NCI-H345 (cell line): ENCODE measurements at regions not wholly inside any gene's neighbourhood (a gene's known extent, or its start where the extent isn't known, plus 50 kb on each side); places are given as distances from the start of the nearest gene placed in this dataset.

ENCODE experiments used
- DNase-seq: peaks from one replicate; lab custom pipeline; 2025; lab: John Stamatoyannopoulos, UW

DNA sequence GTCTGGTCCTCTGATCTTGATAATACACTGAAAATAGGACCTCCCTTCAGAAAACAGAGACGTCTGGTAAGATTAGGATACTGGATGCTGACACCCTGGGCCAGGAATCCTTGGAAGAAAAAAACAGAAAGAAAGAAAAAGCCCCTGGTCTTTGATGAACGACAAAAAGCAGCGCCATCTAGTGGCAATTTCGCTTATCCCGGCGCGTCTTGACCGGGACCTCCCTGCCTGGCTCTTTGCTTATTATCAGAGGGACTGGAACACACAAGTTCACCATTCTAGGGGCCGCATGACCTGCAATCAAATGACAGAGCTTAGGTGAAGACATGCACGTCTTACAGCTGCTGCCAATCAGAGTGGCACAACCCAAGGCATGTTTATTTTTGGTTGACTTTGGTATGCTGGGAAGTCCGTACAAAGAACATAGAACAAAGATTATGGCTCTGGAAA, 114.9 kb upstream of the NFIB start:
- peak; percentile 75 for DNase-seq

DNA sequence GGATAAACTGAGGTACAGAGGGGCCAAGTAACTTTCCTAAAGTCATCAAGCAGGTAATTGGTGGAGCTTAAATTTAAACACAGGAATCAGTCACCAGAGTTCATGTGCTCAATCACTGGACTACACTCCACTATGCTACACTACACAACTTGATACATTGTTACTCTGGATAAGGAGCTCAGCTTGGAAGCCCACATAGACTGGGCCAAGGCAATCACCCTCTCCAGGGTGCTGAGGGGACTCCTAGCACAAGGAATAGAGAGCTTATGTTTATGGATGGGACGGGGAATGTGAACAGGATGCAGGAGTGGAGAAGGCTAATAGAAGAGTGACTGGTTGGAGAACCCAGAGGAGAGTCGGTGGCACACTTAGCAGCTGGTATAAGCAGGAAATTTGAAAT, 113.5 kb upstream of the NFIB start:
- no peak for DNase-seq

DNA sequence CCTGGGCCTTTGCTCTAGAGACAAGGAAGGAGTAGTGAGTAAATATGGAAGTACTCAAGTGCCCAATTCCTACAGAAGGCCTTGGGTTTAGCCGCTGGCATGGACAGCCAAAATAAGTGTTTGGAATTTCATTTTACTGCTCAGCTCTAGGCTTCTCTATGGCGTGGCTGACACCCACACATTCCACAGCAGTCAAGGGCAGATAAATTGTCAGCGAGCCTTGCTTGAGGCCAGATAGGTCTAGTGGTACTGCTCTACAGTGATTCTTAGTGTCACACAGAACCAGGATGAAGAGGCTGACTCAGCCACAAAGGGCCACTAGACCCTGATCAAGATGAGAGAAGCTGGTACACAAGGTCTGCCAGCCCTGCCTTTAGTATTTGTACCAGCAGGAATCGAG, 111.0 kb upstream of the NFIB start:
- DNase-seq: no peak

DNA sequence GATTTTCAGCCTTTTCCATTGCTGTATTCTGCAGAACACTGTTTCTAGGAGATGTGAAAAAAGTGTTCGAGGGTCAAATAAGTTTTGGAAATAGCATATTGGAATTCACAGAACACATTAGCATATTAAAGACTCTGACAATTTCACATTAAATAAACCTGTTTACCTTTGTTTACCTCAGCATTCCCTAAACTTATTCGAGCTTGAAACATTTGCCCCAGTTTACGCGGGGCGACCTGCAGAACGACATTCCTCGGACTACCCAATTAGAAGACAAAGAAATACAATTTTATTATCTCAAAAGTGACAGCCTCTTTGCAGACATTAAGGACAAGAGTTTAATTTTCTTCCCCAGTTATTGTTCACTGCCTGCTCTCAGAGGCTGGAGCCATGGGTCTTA, 110.3 kb upstream of the NFIB start:
- DNase-seq: no peak

DNA sequence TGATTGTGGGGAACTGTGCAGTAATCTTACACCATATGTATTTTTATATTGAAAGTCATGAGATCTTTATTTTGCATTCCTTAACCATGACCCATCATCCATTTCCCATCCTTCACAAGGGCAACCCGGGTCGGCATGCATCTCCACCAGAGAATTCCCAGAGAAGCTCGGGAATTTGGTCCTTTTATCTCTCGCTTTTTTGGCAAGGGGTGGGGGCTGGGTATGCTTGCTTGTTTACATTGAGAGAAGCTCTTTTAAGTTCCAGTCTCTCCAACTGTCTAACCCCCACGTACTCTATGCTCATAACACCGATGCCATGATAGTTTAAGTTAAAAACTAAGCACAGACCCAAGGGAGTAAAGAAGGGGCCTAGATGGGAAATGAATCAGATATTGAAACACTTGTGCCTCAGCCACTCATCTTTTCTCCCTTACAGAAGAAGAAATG, 109.9 kb upstream of the NFIB start:
- DNase-seq: no peak

DNA sequence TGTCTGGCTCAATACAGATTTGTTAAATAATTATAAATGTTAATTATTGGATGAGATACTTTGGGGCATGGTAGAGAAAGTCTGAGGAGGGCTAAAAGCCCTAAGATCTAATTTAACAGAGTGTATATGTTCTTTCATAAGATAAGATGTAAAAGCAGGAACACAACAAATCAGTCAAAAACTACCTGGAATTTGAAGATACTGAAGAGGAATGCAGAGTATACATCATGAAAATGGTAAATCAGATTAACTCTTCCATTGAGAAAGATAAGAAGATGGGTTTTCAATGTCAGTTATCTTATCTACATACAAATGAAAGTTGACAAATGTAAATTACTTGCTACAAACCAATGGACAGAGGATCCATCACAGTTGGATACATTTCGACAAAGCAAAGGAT, 107.3 kb upstream of the NFIB start:
- DNase-seq: no peak

DNA sequence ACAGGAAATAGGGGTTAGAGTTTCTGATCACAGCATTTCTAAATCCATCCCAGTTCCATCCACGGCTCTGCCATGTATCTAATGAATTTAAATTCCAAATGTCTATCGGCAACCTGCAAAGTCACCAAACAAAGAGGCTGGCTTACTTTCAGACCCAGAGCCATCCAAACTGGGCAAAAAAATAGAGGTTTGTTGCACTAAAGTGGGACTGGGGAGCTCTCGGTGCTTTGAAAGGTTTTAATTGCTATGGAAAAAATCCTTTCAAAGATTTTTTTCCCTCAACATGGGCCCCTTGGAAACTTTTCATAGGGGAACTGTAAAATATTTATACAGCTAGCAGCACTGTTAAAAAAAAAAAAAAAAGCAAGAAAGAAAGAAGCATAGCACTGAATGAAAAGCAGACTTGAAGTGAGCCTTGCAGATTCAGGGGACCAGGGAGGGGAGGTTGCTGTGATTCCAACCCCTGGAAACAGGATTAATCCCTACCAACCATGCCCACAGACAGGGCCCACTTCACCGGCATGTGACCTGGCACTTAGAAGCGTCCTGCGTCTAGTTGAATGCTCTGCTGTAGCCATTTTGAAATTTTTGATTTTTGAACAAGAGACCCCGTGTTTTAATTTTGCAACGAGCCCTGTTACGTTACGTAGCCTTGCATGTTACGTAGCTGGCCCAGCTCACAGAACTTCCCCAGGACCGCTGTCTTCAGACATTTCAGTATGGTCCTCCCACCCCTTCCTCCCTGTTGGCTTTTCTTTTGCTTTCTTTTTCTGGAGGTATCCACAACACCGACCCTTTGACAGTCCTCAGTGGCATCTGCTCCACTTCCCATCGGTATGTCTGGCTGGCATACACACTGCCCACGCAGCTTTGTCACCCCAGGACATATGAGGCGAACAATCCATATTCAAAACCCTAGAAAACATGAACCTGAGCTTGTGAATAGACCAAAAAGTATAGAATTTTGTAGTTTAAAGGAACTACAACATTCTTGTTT, 105.3 kb upstream of the NFIB start:
- no peak for DNase-seq

DNA sequence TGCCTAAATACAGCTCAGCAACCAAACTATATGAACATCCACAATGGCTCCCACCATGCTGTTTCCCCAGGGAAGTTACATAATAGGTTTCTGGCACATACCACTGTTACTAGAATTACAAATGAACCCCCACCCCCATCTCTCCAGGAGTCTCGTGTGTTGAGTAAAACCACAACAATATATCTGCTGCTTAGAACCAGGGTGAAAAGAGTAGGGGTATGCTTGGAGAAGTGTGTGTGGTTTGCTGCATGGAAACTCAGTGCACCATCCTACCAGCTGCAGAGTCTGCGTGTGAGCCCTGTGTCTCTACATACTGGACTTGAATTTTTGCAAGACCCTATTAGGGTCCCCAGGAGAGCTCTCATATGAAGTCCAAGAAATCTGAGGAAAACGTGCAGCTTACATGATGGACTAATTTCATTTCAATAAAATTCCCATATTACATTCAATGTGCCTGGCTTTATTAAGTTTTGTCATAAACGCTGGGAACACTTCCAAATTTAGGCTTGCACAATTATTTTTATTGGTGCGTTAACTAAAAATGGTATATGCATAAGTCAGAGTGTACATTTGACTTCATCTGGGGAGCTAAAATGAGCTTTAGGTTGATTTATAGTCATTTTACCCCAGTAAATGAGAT, 104.5 kb upstream of the NFIB start:
- DNase-seq: peak; percentile 6

DNA sequence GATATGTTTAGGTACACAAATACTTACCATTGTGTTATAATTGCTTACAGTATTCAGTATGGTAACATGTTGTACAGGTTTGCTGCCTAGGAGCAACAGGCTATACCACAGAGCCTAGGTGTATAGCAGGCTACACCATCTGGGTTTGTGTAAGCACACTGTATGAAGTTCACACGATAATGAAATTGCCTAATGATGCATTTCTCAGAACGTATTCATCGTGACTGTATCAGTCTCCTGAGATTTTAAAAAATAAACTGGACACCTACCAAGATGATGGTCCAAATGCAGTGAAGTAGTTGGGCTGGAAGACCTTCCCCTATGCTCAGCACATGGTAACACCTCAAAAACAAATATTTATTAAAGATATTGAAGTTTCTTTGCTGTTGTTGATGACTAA, 103.3 kb upstream of the NFIB start:
- DNase-seq: no peak

DNA sequence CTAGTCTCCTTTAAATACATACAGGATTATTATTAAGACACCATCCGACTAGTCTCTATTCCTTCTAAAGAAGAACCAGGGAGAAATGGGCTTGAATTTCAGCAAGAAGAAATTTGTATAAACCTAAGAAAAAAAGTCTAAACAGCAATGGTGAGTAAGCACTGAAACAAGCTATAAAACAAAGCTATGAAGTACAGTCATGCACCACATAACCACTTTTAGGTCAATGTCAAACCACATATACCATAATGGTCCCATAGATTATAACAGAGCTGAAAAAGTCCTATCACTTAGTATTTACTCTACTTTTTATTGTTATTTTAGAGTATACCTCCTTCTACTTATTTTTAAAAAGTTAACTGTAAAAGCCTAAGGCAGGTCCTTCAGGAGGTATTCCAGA, 102.0 kb upstream of the NFIB start:
- DNase-seq: no peak

DNA sequence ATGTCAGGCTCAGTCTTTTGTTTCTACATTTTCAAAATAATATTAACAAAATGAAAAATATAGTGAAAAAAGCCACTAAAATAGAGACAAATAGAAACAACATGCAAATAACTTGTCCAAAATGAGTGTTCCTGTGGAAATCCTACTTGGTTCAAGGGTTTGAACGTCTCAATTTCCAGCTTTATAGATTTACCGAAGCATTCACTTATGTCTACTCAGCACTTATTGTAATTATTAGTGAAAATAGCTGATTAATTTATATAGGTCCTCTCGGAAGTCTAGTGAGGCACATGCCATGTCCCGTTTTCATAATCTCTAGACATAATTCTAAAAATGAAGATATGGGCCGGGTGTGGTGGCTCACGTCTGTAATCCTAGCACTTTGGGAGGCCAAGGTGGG, 99.9 kb upstream of the NFIB start:
- no peak for DNase-seq

DNA sequence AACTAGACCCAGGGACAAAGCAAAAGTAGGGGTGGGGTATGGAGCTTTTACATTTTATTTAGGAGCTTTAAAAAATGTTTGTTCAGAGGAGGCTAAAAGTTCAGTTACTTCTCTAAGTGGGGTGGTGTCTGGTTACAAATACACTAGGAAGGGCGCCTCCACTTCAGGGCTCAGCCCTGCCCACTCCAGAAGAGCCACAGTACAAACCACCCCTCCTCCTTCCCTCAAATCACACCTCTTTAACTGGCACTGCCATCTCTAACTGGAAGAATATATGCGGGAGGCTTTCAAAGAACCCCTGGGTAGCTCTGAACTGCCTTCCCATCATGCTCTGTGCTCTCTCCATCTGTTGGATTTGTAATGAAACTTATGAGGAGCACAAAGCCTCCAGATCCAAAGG, 98.8 kb upstream of the NFIB start:
- no peak for DNase-seq

DNA sequence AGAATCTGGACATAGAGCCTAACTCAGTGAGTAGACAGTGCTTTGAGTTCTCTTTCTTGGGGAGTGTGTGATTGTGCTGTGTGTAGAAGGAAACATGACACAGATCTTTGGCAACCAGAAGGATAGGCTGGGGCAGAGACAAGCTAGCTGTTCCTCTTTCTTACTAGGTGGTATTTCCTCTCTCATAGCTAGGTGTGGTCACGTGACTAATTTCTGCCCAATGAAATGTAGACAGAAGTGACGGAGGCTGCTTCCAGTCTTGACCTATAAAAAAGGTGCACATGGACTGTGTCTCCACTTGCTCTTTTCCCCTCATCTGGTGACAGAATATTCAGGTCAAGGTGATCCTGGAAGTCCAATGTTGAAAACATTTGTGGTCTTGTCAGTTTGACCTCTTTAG, 92.5 kb upstream of the NFIB start:
- no peak for DNase-seq

DNA sequence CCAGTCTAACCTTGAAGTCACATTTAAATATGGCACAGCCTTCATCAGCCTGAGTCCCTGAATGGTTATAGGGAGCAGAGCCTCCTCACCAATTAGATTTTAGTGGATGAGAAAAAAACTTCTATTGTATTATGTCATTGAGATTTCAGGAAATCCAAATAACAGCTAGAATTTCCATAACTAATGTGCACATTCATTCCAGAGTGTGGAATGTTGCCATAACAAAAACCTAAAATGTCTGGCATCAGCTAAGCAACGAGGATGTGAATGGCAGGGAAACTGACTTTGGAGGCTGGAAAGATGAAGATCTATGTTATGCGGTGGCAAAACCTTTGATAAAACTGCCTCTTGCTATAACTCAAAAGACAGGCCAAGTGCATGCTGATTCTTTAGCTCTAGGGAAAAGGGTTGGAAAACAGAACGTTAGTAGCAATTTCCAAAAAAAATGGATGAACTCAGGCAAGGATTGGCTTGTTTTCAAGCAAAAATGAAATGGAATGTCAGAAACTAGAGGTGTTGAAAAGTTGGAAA, 91.3 kb upstream of the NFIB start:
- DNase-seq: no peak

DNA sequence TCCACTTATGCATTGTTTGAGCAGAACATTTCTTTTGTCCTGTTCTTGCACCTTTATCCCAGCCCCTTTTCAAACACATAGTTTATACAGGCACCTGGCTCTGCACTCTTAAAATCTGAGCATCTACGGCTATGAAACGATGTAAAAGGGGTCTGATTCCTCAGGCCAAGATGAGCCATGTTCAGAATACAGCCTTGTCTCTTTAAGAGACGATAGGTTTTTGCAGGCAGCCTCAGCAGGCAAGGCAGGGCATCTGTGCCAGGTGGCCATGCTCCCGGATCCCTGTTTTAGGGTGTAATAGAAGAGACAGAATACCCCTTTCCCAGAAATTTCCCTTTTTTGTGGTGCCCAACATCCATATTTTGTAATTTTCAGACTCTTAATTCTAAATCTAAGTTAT, 89.1 kb upstream of the NFIB start:
- peak; percentile 14 for DNase-seq

DNA sequence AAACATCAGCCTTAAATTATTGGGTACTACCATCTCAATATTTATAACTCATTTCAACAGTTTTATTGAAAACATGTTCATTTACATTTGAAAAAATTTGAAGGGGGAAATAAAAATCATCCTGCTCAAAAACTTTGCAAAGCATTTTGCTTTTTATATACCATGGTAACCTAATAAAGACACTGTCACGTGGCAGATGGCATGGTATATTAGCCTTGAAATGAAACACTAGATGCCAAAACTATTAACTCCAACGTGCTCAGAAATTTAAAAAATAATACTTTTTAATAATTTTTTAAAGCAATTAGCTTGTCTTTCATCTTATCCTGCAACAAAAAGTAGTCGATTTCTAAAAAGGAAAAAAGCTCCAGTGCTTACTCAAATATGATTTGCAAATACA, 88.6 kb upstream of the NFIB start:
- DNase-seq: no peak

DNA sequence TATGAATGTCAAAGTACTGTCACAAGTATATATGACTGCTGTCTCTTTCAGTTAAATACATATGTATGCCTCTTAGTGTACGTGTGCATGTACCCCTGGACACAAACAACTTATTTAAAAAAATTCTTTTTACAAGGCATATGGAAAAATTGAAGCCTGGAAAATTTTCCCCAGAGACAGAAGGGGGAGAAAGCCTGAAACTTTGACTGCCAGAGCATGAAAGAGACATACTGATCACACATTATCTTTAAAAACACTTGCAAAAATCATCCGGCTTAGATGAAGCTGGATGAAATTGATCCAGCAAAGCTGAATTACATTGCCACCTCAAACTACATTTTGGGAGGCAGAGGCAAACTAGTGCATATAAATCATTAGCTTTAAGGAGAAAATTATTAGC, 88.0 kb upstream of the NFIB start:
- no peak for DNase-seq

DNA sequence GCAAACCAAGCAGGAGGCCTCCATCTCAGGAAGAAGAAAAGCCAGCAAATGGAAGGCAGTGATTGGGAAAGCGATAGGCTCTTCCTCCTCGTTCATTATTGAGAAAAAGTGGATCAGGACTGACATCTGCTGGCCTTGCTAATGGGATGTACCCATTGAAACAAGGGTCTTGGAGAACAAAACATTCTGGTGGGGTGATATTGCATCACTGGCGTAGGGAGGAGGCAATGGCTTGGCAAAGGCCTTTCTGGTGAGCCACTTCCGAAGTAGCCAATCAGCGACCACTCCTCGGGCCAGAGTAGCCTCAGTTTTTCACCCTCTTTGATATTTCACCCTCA, 86.7 kb upstream of the NFIB start:
- DNase-seq: peak; percentile 72

DNA sequence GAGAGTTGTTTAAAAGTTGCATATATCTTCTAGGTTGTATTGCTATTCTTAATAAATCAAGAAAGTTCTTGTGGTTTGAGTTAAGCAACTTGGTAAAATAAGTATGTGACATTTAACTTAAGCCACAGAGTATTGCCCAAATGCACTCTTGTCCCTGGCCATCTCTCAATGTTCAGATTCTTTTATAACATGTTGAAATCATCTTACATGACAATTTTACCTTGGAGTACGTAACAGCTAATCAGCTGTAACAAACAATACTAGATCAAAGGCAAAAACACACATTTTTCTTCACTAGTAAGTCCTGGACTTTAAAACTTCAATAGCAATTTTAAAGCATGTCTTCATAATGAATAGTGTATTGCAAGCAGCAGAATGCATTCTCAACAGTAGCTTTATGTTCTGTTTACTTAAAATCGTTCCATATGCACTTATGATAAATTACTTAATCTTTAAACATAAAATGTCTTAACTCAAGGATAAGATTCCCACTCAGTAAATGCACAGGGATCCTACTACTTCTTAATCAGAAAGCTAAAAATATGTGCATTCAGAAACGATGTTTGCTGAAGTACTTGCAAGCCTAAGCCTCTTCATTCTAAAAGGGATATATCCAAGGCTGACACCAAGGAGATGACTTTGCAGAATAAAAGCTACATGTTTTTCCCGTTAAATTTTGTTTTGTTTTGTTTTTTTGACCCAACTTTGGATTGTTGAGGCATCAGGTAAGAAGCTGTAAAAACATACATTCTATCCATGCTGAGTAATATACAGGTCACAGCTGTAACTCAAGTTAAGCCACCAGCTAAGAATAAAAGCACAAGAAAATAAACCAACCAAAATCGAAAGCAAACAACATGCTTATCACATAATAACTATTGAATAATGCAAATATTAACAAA, 86.1 kb upstream of the NFIB start:
- no peak for DNase-seq

DNA sequence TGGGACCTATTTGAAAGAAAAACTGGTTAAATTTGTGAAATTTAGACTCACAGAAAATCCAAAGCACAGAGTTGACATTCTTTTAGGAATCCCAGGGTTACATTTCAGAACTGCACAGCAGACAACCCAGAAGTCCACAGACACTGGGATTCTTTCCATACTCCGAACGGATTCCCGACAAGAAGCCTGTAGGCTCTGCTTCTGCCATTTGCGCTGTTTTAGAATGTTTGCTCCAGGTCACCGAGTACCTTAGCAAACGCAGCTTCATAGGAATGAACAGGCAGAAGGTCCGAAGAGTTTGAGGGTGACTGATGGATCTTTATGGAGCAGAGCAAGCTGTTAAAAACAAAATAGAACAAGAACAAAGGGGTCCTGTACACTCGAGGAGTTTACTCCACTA, 84.5 kb upstream of the NFIB start:
- no peak for DNase-seq

DNA sequence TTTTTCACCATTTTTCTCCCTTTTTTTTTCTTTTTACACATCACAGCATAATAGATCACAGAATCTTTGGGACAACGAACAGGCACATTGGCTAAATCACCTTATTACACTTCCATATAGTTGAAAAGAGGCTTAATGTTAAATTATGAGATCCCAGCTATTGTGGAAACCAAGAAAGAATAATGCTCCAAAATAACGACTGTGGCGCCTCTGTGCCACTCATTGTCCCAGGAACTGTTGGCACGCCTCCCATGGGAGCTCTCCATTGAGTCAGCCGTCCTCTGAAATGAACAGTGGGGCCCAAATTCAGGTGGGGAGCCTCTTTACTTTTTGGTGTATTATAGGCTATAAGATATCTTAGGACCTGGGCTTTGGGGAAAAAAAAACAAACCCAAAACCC, 82.2 kb upstream of the NFIB start:
- DNase-seq: no peak
